MCF 10A (cell line): ENCODE measurements at regions not wholly inside any gene's neighbourhood (a gene's known extent, or its start where the extent isn't known, plus 50 kb on each side); places are given as distances from the start of the nearest gene placed in this dataset.

Experiments used
- BruUV-seq: library from RNA; stranded (reverse); fragments of 400-500 nt; replicated peaks from 2 replicates; lab custom pipeline; 2021; lab: Mats Ljungman, UMichigan
- CTCF ChIA-PET: fragments of 300-600 bp; sonication (Branson Sonifier 250); formaldehyde crosslinking; extraction: SDS; loops from one replicate; lab custom pipeline; 2021; ENCODE audit warnings: antibody characterized with exemption, inconsistent platforms; lab: Yijun Ruan, JAX
- POLR2A ChIA-PET: fragments of 300-600, 350-650 bp; sonication (Branson Sonifier 250); formaldehyde crosslinking; extraction: SDS; loops from one replicate; lab custom pipeline; 2020; ENCODE audit warnings: antibody characterized with exemption, inconsistent platforms; lab: Yijun Ruan, JAX
- DNase-seq: peaks from one replicate; pipeline ENCODE4 v3.0.0-alpha.2; 2018; ENCODE audit not compliant: unreplicated experiment
- H3K27ac Mint-ChIP-seq: one replicate; pipeline ENCODE4 v1.8.0; 2022; ENCODE audit warnings: mild to moderate bottlenecking, low read depth, mixed read lengths; ENCODE audit not compliant: unreplicated experiment
- H3K27me3 Mint-ChIP-seq: one replicate; pipeline ENCODE4 v1.8.0; 2022; ENCODE audit warnings: mixed read lengths; ENCODE audit not compliant: insufficient read depth, unreplicated experiment
- H3K36me3 Mint-ChIP-seq: one replicate; pipeline ENCODE4 v1.8.0; 2022; ENCODE audit warnings: mild to moderate bottlenecking, moderate library complexity, mixed read lengths; ENCODE audit not compliant: insufficient read depth, unreplicated experiment
- H3K4me1 Mint-ChIP-seq: one replicate; pipeline ENCODE4 v1.8.0; 2022; ENCODE audit warnings: mixed read lengths; ENCODE audit not compliant: insufficient read depth, unreplicated experiment
- H3K4me3 Mint-ChIP-seq: one replicate; pipeline ENCODE4 v1.8.0; 2022; ENCODE audit warnings: mild to moderate bottlenecking, moderate library complexity, mixed read lengths; ENCODE audit not compliant: unreplicated experiment
- H3K9me3 Mint-ChIP-seq: one replicate; pipeline ENCODE4 v1.8.0; 2022; ENCODE audit warnings: mixed read lengths; ENCODE audit not compliant: unreplicated experiment
- CTCF ChIP-seq: fragments of 200-600 bp; IDR thresholded peaks from one replicate; pipeline ENCODE4 v1.8.0; 2022; ENCODE audit warnings: antibody characterized with exemption, mild to moderate bottlenecking; ENCODE audit not compliant: unreplicated experiment
- intact Hi-C: fragments of 100-400 bp; cut with micrococcal nuclease; formaldehyde crosslinking; loops from 2 replicates; pipeline ENCODE4 v1.14.1; 2022

DNA sequence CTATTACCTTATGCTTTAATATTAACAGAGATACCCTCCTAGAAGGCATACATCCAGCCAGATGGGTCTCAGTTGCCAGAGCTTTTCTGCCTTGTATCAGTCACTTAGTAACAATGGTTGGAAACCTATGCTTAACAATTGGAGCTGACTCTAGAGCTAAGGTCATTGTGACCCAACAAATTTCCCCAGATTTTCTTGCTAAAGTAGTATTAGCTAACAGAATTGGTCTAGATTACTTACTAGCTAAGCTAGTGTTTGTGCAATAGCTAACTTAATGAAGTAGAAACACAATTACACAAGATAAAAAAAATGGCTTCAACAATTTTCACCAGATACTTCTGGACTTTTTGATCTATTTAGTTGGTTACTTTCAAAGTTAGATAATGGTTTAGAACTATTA lies 236.9 kb downstream of the NSUN3 start:
- CTCF ChIA-PET = interaction anchor here (1.0 to 5.3 kb wide), 8 partner anchors 8 to 563 kb away, joined by 3 to 28 read pairs (median 4); no protein-coding TSS in a partner anchor
- H3K27ac Mint-ChIP-seq = no peak overlapping the region
- H3K36me3 Mint-ChIP-seq = no peaks in the 10 kb centered on the region
- POLR2A ChIA-PET = no interaction called here
- no peak overlapping the region for H3K4me3 Mint-ChIP-seq
- no TSS peak for BruUV-seq
- intact Hi-C loops = no loop called here
- DNase-seq = no peak
- H3K9me3 Mint-ChIP-seq = no peaks in the 10 kb centered on the region
- H3K4me1 Mint-ChIP-seq = no peaks in the 10 kb centered on the region
- TF ChIP-seq CTCF = no peak
- H3K27me3 Mint-ChIP-seq = no peaks in the 10 kb centered on the region

DNA sequence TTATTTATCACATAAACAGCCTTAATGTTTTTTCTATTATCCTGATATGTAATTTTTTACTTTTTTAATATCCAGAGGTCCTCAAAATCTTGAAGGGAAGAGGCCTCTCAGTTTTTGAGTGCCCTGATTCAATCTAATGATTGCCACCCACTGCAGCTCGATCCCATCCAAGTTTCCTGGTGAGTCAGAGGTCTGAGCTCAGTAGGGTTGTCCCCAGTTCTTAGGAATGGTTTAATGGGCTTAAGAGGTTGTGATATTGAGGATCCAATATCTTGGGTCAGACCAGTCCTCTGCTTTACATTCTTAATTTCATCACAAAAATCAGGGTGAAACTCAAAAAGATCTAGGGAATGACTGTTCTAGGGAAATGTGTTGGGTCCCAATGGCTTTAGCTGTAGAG lies 238.5 kb downstream of the NSUN3 start:
- POLR2A ChIA-PET = interaction anchor here (0.6 to 0.7 kb wide), 2 partner anchors 11 to 17 kb away, joined by 3 to 7 read pairs; no protein-coding TSS in a partner anchor
- Mint-ChIP-seq H3K9me3 (no peaks in the 10 kb centered on the region), H3K4me1 (no peaks in the 10 kb centered on the region), H3K36me3 (no peaks in the 10 kb centered on the region), H3K27ac (no peak overlapping the region), H3K27me3 (no peaks in the 10 kb centered on the region), H3K4me3 (no peak overlapping the region)
- no peak for TF ChIP-seq CTCF
- CTCF ChIA-PET = interaction anchor here (0.6 to 5.3 kb wide), 6 partner anchors 9 to 67 kb away, joined by 3 to 28 read pairs (median 8); no protein-coding TSS in a partner anchor
- BruUV-seq = no TSS peak
- intact Hi-C loops = no loop called here
- DNase-seq = peak; percentile 27

GRCh38 chr3:94303266-94303665 lies 240.4 kb downstream of the NSUN3 start:
- intact Hi-C loops = loop anchor here (1.0 kb wide), 1 partner anchor 413 kb away; no protein-coding TSS in a partner anchor
- no peak for TF ChIP-seq CTCF
- no peak for DNase-seq
- Mint-ChIP-seq H3K27me3 (no peaks in the 10 kb centered on the region), H3K4me3 (no peak overlapping the region), H3K4me1 (no peaks in the 10 kb centered on the region), H3K36me3 (no peaks in the 10 kb centered on the region), H3K27ac (no peak overlapping the region), H3K9me3 (no peaks in the 10 kb centered on the region)
- ChIA-PET CTCF (interaction anchor here (0.5 to 5.3 kb wide), 17 partner anchors 12 to 1907 kb away, joined by 3 to 28 read pairs (median 4); no protein-coding TSS in a partner anchor), POLR2A (no interaction called here)
- BruUV-seq = no TSS peak

- intact Hi-C loops = loop anchor here (1.0 kb wide), 1 partner anchor 412 kb away; no protein-coding TSS in a partner anchor
- TF ChIP-seq CTCF = no peak
- CTCF ChIA-PET = interaction anchor here (0.6 to 5.3 kb wide), 14 partner anchors 9 to 412 kb away, joined by 3 to 28 read pairs (median 4); no protein-coding TSS in a partner anchor
- Mint-ChIP-seq H3K36me3 (no peaks in the 10 kb centered on the region), H3K4me3 (no peak overlapping the region), H3K27me3 (no peaks in the 10 kb centered on the region), H3K27ac (no peak overlapping the region), H3K9me3 (no peaks in the 10 kb centered on the region), H3K4me1 (no peaks in the 10 kb centered on the region)
- POLR2A ChIA-PET = no interaction called here
- peak; percentile 15 for DNase-seq
- no TSS peak for BruUV-seq
These were observed 241.0 kb downstream of the NSUN3 start for GRCh38 chr3:94303897-94304296.
